KMS-11 (cell line): ENCODE measurements at regions not wholly inside any gene's neighbourhood (a gene's known extent, or its start where the extent isn't known, plus 50 kb on each side); places are given as distances from the start of the nearest gene placed in this dataset.

ENCODE experiments used
- H2AFZ ChIP-seq: fragments of 200-600 bp; sonication (generic); 2 replicates; pipeline ENCODE4 v1.6.1; 2016; ENCODE audit warnings: antibody characterized with exemption, mixed run types, low read depth
- H3K27ac ChIP-seq: fragments of 200-600 bp; sonication (generic); 2 replicates; pipeline ENCODE4 v1.6.1; 2016; ENCODE audit warnings: mild to moderate bottlenecking, mixed run types
- H3K27me3 ChIP-seq: fragments of 200-600 bp; sonication (generic); 2 replicates; pipeline ENCODE4 v1.6.1; 2017; ENCODE audit warnings: mild to moderate bottlenecking, low read depth, mixed run types, moderate library complexity; ENCODE audit not compliant: insufficient read depth
- H3K36me3 ChIP-seq: fragments of 200-600 bp; sonication (generic); 2 replicates; pipeline ENCODE4 v1.6.1; 2017; ENCODE audit warnings: mild to moderate bottlenecking, mixed run types; ENCODE audit not compliant: insufficient read depth
- H3K4me1 ChIP-seq: fragments of 200-600 bp; sonication (generic); 2 replicates; pipeline ENCODE4 v1.6.1; 2016; ENCODE audit warnings: mild to moderate bottlenecking, low read depth, mixed run types; ENCODE audit not compliant: poor library complexity, severe bottlenecking
- H3K4me2 ChIP-seq: fragments of 200-600 bp; sonication (generic); 2 replicates; pipeline ENCODE4 v1.7.0; 2016; ENCODE audit warnings: mild to moderate bottlenecking, mixed run types
- H3K4me3 ChIP-seq: fragments of 200-600 bp; sonication (generic); IDR thresholded peaks from 2 replicates; pipeline ENCODE4 v1.6.1; 2017; ENCODE audit warnings: low read depth, low read length, mixed read lengths; ENCODE audit not compliant: insufficient read depth
- H3K79me2 ChIP-seq: fragments of 200-600 bp; sonication (generic); 2 replicates; pipeline ENCODE4 v1.6.1; 2016; ENCODE audit warnings: low read depth, mixed run types; ENCODE audit not compliant: insufficient read depth
- H3K9ac ChIP-seq: fragments of 200-600 bp; sonication (generic); 2 replicates; pipeline ENCODE4 v1.6.1; 2016; ENCODE audit warnings: mild to moderate bottlenecking, mixed run types
- H4K20me1 ChIP-seq: fragments of 200-600 bp; sonication (generic); 2 replicates; pipeline ENCODE4 v1.6.1; 2016; ENCODE audit warnings: mild to moderate bottlenecking, mixed run types; ENCODE audit not compliant: insufficient read depth
- TF ChIP-seq, protein P1 (sequence below): fragments of 200-600 bp; sonication (generic); conservative IDR thresholded peaks from 2 replicates; pipeline ENCODE4 v1.6.1; 2017; ENCODE audit warnings: low read depth, mild to moderate bottlenecking, antibody characterized with exemption, low read length, moderate library complexity, mixed read lengths

DNA sequence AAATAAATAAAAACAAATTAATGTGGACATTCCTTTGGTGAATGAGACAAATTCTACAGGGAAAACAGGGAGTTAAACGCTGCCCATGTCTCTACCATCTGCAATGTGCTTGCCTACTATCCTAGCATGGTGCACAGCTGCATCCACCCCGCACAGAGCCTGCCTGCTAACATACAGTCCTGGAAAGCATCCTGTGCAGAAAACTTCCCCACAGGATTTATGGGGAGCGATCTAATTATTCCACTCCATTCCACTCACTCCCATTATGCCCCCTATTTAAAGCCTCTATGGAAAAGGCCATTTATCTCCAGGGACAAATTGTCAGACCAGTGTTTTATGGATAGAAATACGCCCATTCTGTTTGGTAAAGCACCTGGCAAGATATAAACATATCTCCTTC is 144.5 kb downstream of the MAF start:
- Histone ChIP-seq H3K79me2 (no peaks in the 10 kb centered on the region), H3K9ac (no peak overlapping the region), H3K4me2 (no peak overlapping the region), H3K36me3 (no peaks in the 10 kb centered on the region), H3K27me3 (no peaks in the 10 kb centered on the region), H3K4me3 (no peak overlapping the region), H3K4me1 (peaks cover 17% of the 10 kb centered on the region), H2AFZ (no peak overlapping the region), H3K27ac (no peak overlapping the region), H4K20me1 (no peaks in the 10 kb centered on the region)
- TF ChIP-seq, protein P1, sequence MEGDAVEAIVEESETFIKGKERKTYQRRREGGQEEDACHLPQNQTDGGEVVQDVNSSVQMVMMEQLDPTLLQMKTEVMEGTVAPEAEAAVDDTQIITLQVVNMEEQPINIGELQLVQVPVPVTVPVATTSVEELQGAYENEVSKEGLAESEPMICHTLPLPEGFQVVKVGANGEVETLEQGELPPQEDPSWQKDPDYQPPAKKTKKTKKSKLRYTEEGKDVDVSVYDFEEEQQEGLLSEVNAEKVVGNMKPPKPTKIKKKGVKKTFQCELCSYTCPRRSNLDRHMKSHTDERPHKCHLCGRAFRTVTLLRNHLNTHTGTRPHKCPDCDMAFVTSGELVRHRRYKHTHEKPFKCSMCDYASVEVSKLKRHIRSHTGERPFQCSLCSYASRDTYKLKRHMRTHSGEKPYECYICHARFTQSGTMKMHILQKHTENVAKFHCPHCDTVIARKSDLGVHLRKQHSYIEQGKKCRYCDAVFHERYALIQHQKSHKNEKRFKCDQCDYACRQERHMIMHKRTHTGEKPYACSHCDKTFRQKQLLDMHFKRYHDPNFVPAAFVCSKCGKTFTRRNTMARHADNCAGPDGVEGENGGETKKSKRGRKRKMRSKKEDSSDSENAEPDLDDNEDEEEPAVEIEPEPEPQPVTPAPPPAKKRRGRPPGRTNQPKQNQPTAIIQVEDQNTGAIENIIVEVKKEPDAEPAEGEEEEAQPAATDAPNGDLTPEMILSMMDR: no peak

DNA sequence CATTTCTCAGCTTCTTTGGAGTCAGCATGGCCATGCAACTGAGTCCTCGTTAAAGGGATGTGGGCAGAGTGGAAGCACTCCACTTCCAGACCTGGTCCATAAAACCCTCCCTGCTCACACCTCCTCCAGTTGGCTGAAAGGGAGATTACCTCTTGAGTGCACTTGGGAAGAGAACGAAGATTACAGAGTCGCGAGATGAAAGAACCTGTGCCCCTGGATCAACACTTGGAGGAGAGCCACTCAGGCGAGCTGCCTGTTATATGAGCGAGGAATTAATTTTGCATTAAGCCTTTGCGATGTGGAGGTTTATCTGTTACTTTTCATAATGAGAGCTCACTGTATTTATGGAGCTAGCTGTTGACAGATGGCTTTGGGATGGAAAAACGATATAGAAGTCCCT is 147.9 kb downstream of the MAF start:
- Histone ChIP-seq H3K4me3 (no peak overlapping the region), H4K20me1 (no peaks in the 10 kb centered on the region), H3K27ac (no peak overlapping the region), H3K4me1 (peaks cover 24% of the 10 kb centered on the region), H3K79me2 (no peaks in the 10 kb centered on the region), H3K9ac (no peak overlapping the region), H3K4me2 (0 out of 2 replicates have a peak overlapping the region, but pooled peaks have one; percentile 49), H2AFZ (no peak overlapping the region), H3K36me3 (no peaks in the 10 kb centered on the region), H3K27me3 (no peaks in the 10 kb centered on the region)
- TF ChIP-seq, protein P1: no peak

DNA sequence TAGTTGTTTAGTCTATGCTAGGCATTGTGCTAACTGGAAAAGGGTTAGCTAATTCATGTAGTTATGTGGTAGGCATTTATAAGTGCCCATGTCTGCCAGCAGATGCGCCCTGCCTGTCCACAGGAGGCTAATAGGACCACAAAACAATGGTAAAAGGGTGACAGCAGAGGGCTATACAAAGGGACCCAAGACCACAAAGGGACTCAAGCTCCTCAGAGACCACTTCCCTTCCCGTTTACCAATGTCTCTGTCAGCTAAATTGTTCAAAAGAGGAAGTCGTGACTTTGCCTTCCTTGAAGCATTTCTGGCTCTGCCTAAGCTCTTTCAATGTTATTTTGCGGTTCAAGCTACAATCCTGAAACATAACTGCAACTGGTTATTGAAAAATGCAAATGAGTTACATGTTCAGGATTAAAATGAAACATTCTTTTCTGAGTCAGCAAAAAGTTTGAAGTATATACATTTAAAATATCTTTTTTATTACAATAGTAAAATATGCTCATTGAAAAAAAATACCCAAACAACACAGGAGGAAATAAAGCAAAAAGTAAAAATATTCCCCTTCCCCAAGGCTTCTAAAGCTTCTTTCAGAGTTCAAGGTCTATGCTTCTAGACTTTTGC is 149.2 kb downstream of the MAF start:
- Histone ChIP-seq H3K36me3 (no peaks in the 10 kb centered on the region), H3K79me2 (no peaks in the 10 kb centered on the region), H3K27me3 (no peaks in the 10 kb centered on the region), H3K9ac (no peak overlapping the region), H3K4me3 (no peak overlapping the region), H3K4me2 (peak overlapping the region; percentile 49), H4K20me1 (no peaks in the 10 kb centered on the region), H2AFZ (no peak overlapping the region), H3K27ac (peak overlapping the region; percentile 30; the same call in 1 of the 2 replicates), H3K4me1 (peaks cover 24% of the 10 kb centered on the region)
- TF ChIP-seq, protein P1: no peak

DNA sequence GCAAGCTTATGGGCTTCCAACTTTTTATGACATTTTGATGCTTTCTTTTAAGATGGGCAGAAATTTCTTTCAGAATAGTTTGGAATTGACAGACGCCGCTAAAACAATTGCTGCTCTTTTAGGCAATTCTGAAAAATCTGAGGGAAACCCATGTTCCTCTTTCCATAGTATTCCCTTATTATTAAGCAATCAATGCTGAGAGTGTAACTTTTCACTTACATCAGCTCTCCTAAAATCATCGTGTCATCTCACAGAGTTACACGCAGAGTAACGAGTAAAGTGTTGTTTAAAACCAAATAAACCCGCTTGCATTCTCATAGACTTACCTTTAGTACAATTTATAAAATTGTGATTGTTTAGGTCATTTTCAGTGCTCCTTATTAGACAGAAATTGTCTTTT is 150.6 kb downstream of the MAF start:
- Histone ChIP-seq H3K4me2 (no peak overlapping the region), H3K36me3 (no peaks in the 10 kb centered on the region), H4K20me1 (no peaks in the 10 kb centered on the region), H3K79me2 (no peaks in the 10 kb centered on the region), H2AFZ (no peak overlapping the region), H3K27me3 (no peaks in the 10 kb centered on the region), H3K9ac (no peak overlapping the region), H3K27ac (no peak overlapping the region), H3K4me3 (no peak overlapping the region), H3K4me1 (peaks cover 24% of the 10 kb centered on the region)
- TF ChIP-seq, protein P1: no peak
